Subcutaneous abdominal adipose tissue (tissue), 5 donors: ENCODE measurements at regions not wholly inside any gene's neighbourhood (a gene's known extent, or its start where the extent isn't known, plus 50 kb on each side); places are given as distances from the start of the nearest gene placed in this dataset.

ENCODE experiments used
- H3K27ac ChIP-seq: one replicate; pipeline ENCODE4 v1.7.0; 2013; ENCODE audit warnings: low read depth, mild to moderate bottlenecking, inconsistent platforms, low read length, moderate library complexity
- H3K27me3 ChIP-seq, 5 donors: one replicate each; pipeline ENCODE4 v1.7.0; 2013; ENCODE audit warnings: low read length in 5 of 5, inconsistent platforms in 1 of 5; ENCODE audit not compliant: control insufficient read depth in 5 of 5, insufficient read depth in 4 of 5
- H3K36me3 ChIP-seq, 5 donors: one replicate each; pipeline ENCODE4 v1.7.0; 2013; ENCODE audit warnings: low read length in 5 of 5; ENCODE audit not compliant: control insufficient read depth in 5 of 5, insufficient read depth in 5 of 5
- H3K4me1 ChIP-seq, 5 donors: one replicate each; pipeline ENCODE4 v1.7.0; 2013; ENCODE audit warnings: low read length in 5 of 5, mild to moderate bottlenecking in 3 of 5, moderate library complexity in 1 of 5; ENCODE audit not compliant: control insufficient read depth in 5 of 5, insufficient read depth in 5 of 5
- H3K4me3 ChIP-seq, 5 donors: one replicate each; pipeline ENCODE4 v1.7.0; 2013; ENCODE audit warnings: low read length in 5 of 5, low read depth in 1 of 5
- H3K9ac ChIP-seq, 5 donors: one replicate each; pipeline ENCODE4 v1.7.0; 2013; ENCODE audit warnings: low read length in 5 of 5, mild to moderate bottlenecking in 4 of 5, moderate library complexity in 3 of 5
- H3K9me3 ChIP-seq, 5 donors: one replicate each; pipeline ENCODE4 v1.7.0; 2013; ENCODE audit warnings: low read length in 5 of 5; ENCODE audit not compliant: control insufficient read depth in 5 of 5
- donor health status: healthy.
- donor health status: healthy.
- donor health status: healthy.
- donor health status: healthy.
- donor health status: healthy.

- Histone ChIP-seq H3K4me1 (peaks cover 0 to 15% (median 0%) of the 10 kb centered on the region in 5 donors), H3K4me3 (no peak overlapping the region), H3K9ac (no peak overlapping the region), H3K27me3 (no peaks in the 10 kb centered on the region), H3K9me3 (no peaks in the 10 kb centered on the region), H3K36me3 (no peaks in the 10 kb centered on the region), H3K27ac (no peak overlapping the region)
These were observed 1104.7 kb downstream of the SLC6A15 start for GRCh38 chr12:83807871-83808270.

GRCh38 chr12:83805873-83806272 lies 1106.7 kb downstream of the SLC6A15 start:
- H3K9ac ChIP-seq = no peak overlapping the region
- no peak overlapping the region for H3K27ac ChIP-seq
- no peak overlapping the region for H3K4me3 ChIP-seq
- no peaks in the 10 kb centered on the region for H3K27me3 ChIP-seq
- no peaks in the 10 kb centered on the region for H3K9me3 ChIP-seq
- H3K36me3 ChIP-seq = no peaks in the 10 kb centered on the region
- peaks cover 0 to 17% (median 0%) of the 10 kb centered on the region in 5 donors for H3K4me1 ChIP-seq

- no peaks in the 10 kb centered on the region for H3K36me3 ChIP-seq
- H3K9ac ChIP-seq = no peak overlapping the region
- H3K27ac ChIP-seq = no peak overlapping the region
- H3K4me3 ChIP-seq = no peak overlapping the region
- H3K4me1 ChIP-seq = peaks cover 0 to 17% (median 0%) of the 10 kb centered on the region in 5 donors
- H3K27me3 ChIP-seq = no peaks in the 10 kb centered on the region
- no peaks in the 10 kb centered on the region for H3K9me3 ChIP-seq
These were observed 1107.3 kb downstream of the SLC6A15 start for GRCh38 chr12:83805156-83805772.

GRCh38 chr12:83801972-83802371 lies 1110.6 kb downstream of the SLC6A15 start:
- H3K9me3 ChIP-seq = no peaks in the 10 kb centered on the region
- H3K9ac ChIP-seq = no peak overlapping the region
- no peaks in the 10 kb centered on the region for H3K36me3 ChIP-seq
- no peak overlapping the region for H3K27ac ChIP-seq
- H3K4me1 ChIP-seq = peaks cover 0 to 2% (median 0%) of the 10 kb centered on the region in 5 donors
- H3K4me3 ChIP-seq = no peak overlapping the region
- no peaks in the 10 kb centered on the region for H3K27me3 ChIP-seq

- Histone ChIP-seq H3K27me3 (no peaks in the 10 kb centered on the region), H3K9me3 (no peaks in the 10 kb centered on the region), H3K36me3 (no peaks in the 10 kb centered on the region), H3K9ac (no peak overlapping the region), H3K4me1 (peaks cover 0 to 2% (median 0%) of the 10 kb centered on the region in 5 donors), H3K27ac (no peak overlapping the region), H3K4me3 (no peak overlapping the region)
These were observed 1112.6 kb downstream of the SLC6A15 start for GRCh38 chr12:83800022-83800421.

- Histone ChIP-seq H3K27ac (no peak overlapping the region), H3K9ac (no peak overlapping the region), H3K36me3 (no peaks in the 10 kb centered on the region), H3K9me3 (no peaks in the 10 kb centered on the region), H3K4me3 (no peak overlapping the region), H3K27me3 (no peaks in the 10 kb centered on the region), H3K4me1 (peaks cover 0 to 7% (median 0%) of the 10 kb centered on the region in 5 donors)
These were observed 1109.8 kb downstream of the TMTC2 start for GRCh38 chr12:83796531-83796930.

GRCh38 chr12:83793616-83794015 lies 1106.9 kb downstream of the TMTC2 start:
- H3K36me3 ChIP-seq = no peaks in the 10 kb centered on the region
- H3K4me3 ChIP-seq = no peak overlapping the region

GRCh38 chr12:83784298-83784890 lies 1097.7 kb downstream of the TMTC2 start:
- no peaks in the 10 kb centered on the region for H3K4me1 ChIP-seq
- H3K27me3 ChIP-seq = no peaks in the 10 kb centered on the region
- H3K4me3 ChIP-seq = no peak overlapping the region
- H3K36me3 ChIP-seq = no peaks in the 10 kb centered on the region
- H3K9ac ChIP-seq = no peak overlapping the region
- no peak overlapping the region for H3K27ac ChIP-seq
- H3K9me3 ChIP-seq = no peaks in the 10 kb centered on the region

More at GRCh38 chr12:83793616-83794015, 1106.9 kb downstream of the TMTC2 start:
- H3K9me3 ChIP-seq = no peaks in the 10 kb centered on the region
- H3K27me3 ChIP-seq = no peaks in the 10 kb centered on the region
- no peak overlapping the region for H3K27ac ChIP-seq
- H3K4me1 ChIP-seq = peaks cover 0 to 7% (median 0%) of the 10 kb centered on the region in 5 donors
- no peak overlapping the region for H3K9ac ChIP-seq

GRCh38 chr12:83779526-83779925 lies 1092.8 kb downstream of the TMTC2 start:
- no peak overlapping the region for H3K9ac ChIP-seq
- H3K4me1 ChIP-seq = no peaks in the 10 kb centered on the region
- H3K27me3 ChIP-seq = no peaks in the 10 kb centered on the region
- no peak overlapping the region for H3K27ac ChIP-seq
- no peaks in the 10 kb centered on the region for H3K9me3 ChIP-seq
- no peak overlapping the region for H3K4me3 ChIP-seq
- H3K36me3 ChIP-seq = no peaks in the 10 kb centered on the region

- Histone ChIP-seq H3K36me3 (no peaks in the 10 kb centered on the region), H3K27ac (no peak overlapping the region), H3K9ac (no peak overlapping the region), H3K4me1 (no peaks in the 10 kb centered on the region), H3K9me3 (peaks cover 3 to 8% (median 5%) of the 10 kb centered on the region in 5 donors), H3K4me3 (no peak overlapping the region), H3K27me3 (no peaks in the 10 kb centered on the region)
These were observed 1082.4 kb downstream of the TMTC2 start for GRCh38 chr12:83769151-83769550.
